ENCODE measurements at regions not wholly inside any gene's neighbourhood (a gene's known extent, or its start where the extent isn't known, plus 50 kb on each side); places are given as distances from the start of the nearest gene placed in this dataset.
A peak's percentile ranks its signal among the peaks of the same experiment; 100 is the strongest.

GRCh38 chr14:71242237-71242748, 335.0 kb downstream of the PCNX1 start:
- Histone ChIP-seq H2BK15ac (ENCODE audit: low read depth, poor library complexity, severe bottlenecking) (no peak overlapping the region), H2BK5ac (ENCODE audit: low read depth, low read length, poor library complexity, severe bottlenecking) (no peak overlapping the region), H3K36me3 (ENCODE audit: control insufficient read depth in 1 of 2, insufficient read depth in 2 of 2, low read depth in 1 of 2, low read length in 2 of 2) (no peaks in the 10 kb centered on the region), H3K27ac (ENCODE audit: low read length, poor library complexity, severe bottlenecking) (no peak overlapping the region), H2AFZ (ENCODE audit: low read depth, low read length) (no peak overlapping the region), H3K4me2 (ENCODE audit: low read length, poor library complexity, severe bottlenecking) (no peak overlapping the region), H3K14ac (ENCODE audit: low read length in 2 of 2) (peak overlapping the region in 1 of 2 experiments; percentile 46), H3K4ac (ENCODE audit: low read depth in 1 of 2, low read length in 2 of 2) (no peak overlapping the region), H3K79me1 (replicated peaks; ENCODE audit: low read length, poor library complexity, severe bottlenecking) (no peaks in the 10 kb centered on the region), H3K23ac (ENCODE audit: low read length in 2 of 2) (no peak overlapping the region), H2BK12ac (ENCODE audit: low read length in 2 of 2) (no peak overlapping the region), H3K4me1 (ENCODE audit: control insufficient read depth, insufficient read depth, low read depth, low read length) (no peaks in the 10 kb centered on the region), H3K27me3 (ENCODE audit: control insufficient read depth in 1 of 2, insufficient read depth in 1 of 2, low read length in 2 of 2) (peaks cover 0 to 9% of the 10 kb centered on the region in 2 experiments), H3K18ac (ENCODE audit: low read depth in 1 of 2, low read length in 2 of 2) (no peak overlapping the region), H3K9ac (ENCODE audit: low read length) (no peak overlapping the region), H3K4me3 (ENCODE audit: insufficient read depth in 1 of 2, low read depth in 1 of 2, low read length in 2 of 2) (no peak overlapping the region), H4K91ac (ENCODE audit: low read length) (no peak overlapping the region), H4K8ac (ENCODE audit: low read length) (no peak overlapping the region), H2AK5ac (ENCODE audit: low read length, severe bottlenecking) (no peak overlapping the region), H2BK120ac (ENCODE audit: low read depth, low read length) (no peak overlapping the region), H3K9me3 (ENCODE audit: control insufficient read depth, low read length) (no peaks in the 10 kb centered on the region)
- DNase-seq, result peak; percentile 41
- 27% methylated on average over 4 of the region's 4 CpGs for WGBS

GRCh38 chr14:71243697-71244096, 336.4 kb downstream of the PCNX1 start:
- H2BK15ac ChIP-seq (ENCODE audit: low read depth, poor library complexity, severe bottlenecking), result no peak overlapping the region
- no peak overlapping the region for H3K27ac ChIP-seq (ENCODE audit: low read length, poor library complexity, severe bottlenecking)
- H2BK12ac ChIP-seq (ENCODE audit: low read length in 2 of 2), result no peak overlapping the region
- H3K23ac ChIP-seq (ENCODE audit: low read length in 2 of 2), result no peak overlapping the region
- H3K4me3 ChIP-seq (ENCODE audit: insufficient read depth in 1 of 2, low read depth in 1 of 2, low read length in 2 of 2), result no peak overlapping the region
- no peak overlapping the region for H2AFZ ChIP-seq (ENCODE audit: low read depth, low read length)
- H3K18ac ChIP-seq (ENCODE audit: low read depth in 1 of 2, low read length in 2 of 2), result no peak overlapping the region
- no peak overlapping the region for H3K14ac ChIP-seq (ENCODE audit: low read length in 2 of 2)
- H4K91ac ChIP-seq (ENCODE audit: low read length), result no peak overlapping the region
- peaks cover 0 to 9% of the 10 kb centered on the region in 2 experiments for H3K27me3 ChIP-seq (ENCODE audit: control insufficient read depth in 1 of 2, insufficient read depth in 1 of 2, low read length in 2 of 2)
- H4K8ac ChIP-seq (ENCODE audit: low read length), result no peak overlapping the region
- H3K4me1 ChIP-seq (ENCODE audit: control insufficient read depth, insufficient read depth, low read depth, low read length), result no peaks in the 10 kb centered on the region
- H2AK5ac ChIP-seq (ENCODE audit: low read length, severe bottlenecking), result no peak overlapping the region
- no peaks in the 10 kb centered on the region for H3K79me1 ChIP-seq (replicated peaks; ENCODE audit: low read length, poor library complexity, severe bottlenecking)
- DNase-seq, result peak; percentile 9
- no peak overlapping the region for H2BK5ac ChIP-seq (ENCODE audit: low read depth, low read length, poor library complexity, severe bottlenecking)
- WGBS, result 80% methylated on average over 1 of the region's 1 CpG
- H3K9ac ChIP-seq (ENCODE audit: low read length), result no peak overlapping the region
- no peaks in the 10 kb centered on the region for H3K36me3 ChIP-seq (ENCODE audit: control insufficient read depth in 1 of 2, insufficient read depth in 2 of 2, low read depth in 1 of 2, low read length in 2 of 2)
- no peak overlapping the region for H3K4me2 ChIP-seq (ENCODE audit: low read length, poor library complexity, severe bottlenecking)
- H2BK120ac ChIP-seq (ENCODE audit: low read depth, low read length), result no peak overlapping the region
- H3K4ac ChIP-seq (ENCODE audit: low read depth in 1 of 2, low read length in 2 of 2), result no peak overlapping the region
- H3K9me3 ChIP-seq (ENCODE audit: control insufficient read depth, low read length), result no peaks in the 10 kb centered on the region

GRCh38 chr14:71244341-71244740, 337.1 kb downstream of the PCNX1 start:
- Histone ChIP-seq H3K27me3 (ENCODE audit: control insufficient read depth in 1 of 2, insufficient read depth in 1 of 2, low read length in 2 of 2) (peaks cover 0 to 9% of the 10 kb centered on the region in 2 experiments), H4K91ac (ENCODE audit: low read length) (no peak overlapping the region), H3K79me1 (replicated peaks; ENCODE audit: low read length, poor library complexity, severe bottlenecking) (no peaks in the 10 kb centered on the region), H2AFZ (ENCODE audit: low read depth, low read length) (no peak overlapping the region), H3K23ac (ENCODE audit: low read length in 2 of 2) (no peak overlapping the region), H3K4me2 (ENCODE audit: low read length, poor library complexity, severe bottlenecking) (no peak overlapping the region), H2BK120ac (ENCODE audit: low read depth, low read length) (no peak overlapping the region), H3K4ac (ENCODE audit: low read depth in 1 of 2, low read length in 2 of 2) (no peak overlapping the region), H3K9ac (ENCODE audit: low read length) (no peak overlapping the region), H3K4me3 (ENCODE audit: insufficient read depth in 1 of 2, low read depth in 1 of 2, low read length in 2 of 2) (no peak overlapping the region), H3K14ac (ENCODE audit: low read length in 2 of 2) (no peak overlapping the region), H2BK12ac (ENCODE audit: low read length in 2 of 2) (no peak overlapping the region), H3K9me3 (ENCODE audit: control insufficient read depth, low read length) (no peaks in the 10 kb centered on the region), H3K36me3 (ENCODE audit: control insufficient read depth in 1 of 2, insufficient read depth in 2 of 2, low read depth in 1 of 2, low read length in 2 of 2) (no peaks in the 10 kb centered on the region), H4K8ac (ENCODE audit: low read length) (no peak overlapping the region), H3K4me1 (ENCODE audit: control insufficient read depth, insufficient read depth, low read depth, low read length) (no peaks in the 10 kb centered on the region), H3K27ac (ENCODE audit: low read length, poor library complexity, severe bottlenecking) (no peak overlapping the region), H2BK5ac (ENCODE audit: low read depth, low read length, poor library complexity, severe bottlenecking) (no peak overlapping the region), H2AK5ac (ENCODE audit: low read length, severe bottlenecking) (no peak overlapping the region), H3K18ac (ENCODE audit: low read depth in 1 of 2, low read length in 2 of 2) (no peak overlapping the region), H2BK15ac (ENCODE audit: low read depth, poor library complexity, severe bottlenecking) (no peak overlapping the region)
- 68% methylated on average over 5 of the region's 5 CpGs for WGBS
- peak; percentile 15 for DNase-seq

GRCh38 chr14:71245659-71246361, 338.6 kb downstream of the PCNX1 start:
- H4K8ac ChIP-seq (ENCODE audit: low read length), result no peak overlapping the region
- no peak overlapping the region for H3K4me2 ChIP-seq (ENCODE audit: low read length, poor library complexity, severe bottlenecking)
- no peak overlapping the region for H3K9ac ChIP-seq (ENCODE audit: low read length)
- no peaks in the 10 kb centered on the region for H3K79me1 ChIP-seq (replicated peaks; ENCODE audit: low read length, poor library complexity, severe bottlenecking)
- H3K14ac ChIP-seq (ENCODE audit: low read length in 2 of 2), result no peak overlapping the region
- H2BK5ac ChIP-seq (ENCODE audit: low read depth, low read length, poor library complexity, severe bottlenecking), result no peak overlapping the region
- H2BK12ac ChIP-seq (ENCODE audit: low read length in 2 of 2), result no peak overlapping the region
- H4K91ac ChIP-seq (ENCODE audit: low read length), result no peak overlapping the region
- no peak overlapping the region for H3K23ac ChIP-seq (ENCODE audit: low read length in 2 of 2)
- H2AFZ ChIP-seq (ENCODE audit: low read depth, low read length), result no peak overlapping the region
- no peak overlapping the region for H3K4me3 ChIP-seq (ENCODE audit: insufficient read depth in 1 of 2, low read depth in 1 of 2, low read length in 2 of 2)
- no peaks in the 10 kb centered on the region for H3K9me3 ChIP-seq (ENCODE audit: control insufficient read depth, low read length)
- no peak overlapping the region for H2BK120ac ChIP-seq (ENCODE audit: low read depth, low read length)
- no peaks in the 10 kb centered on the region for H3K4me1 ChIP-seq (ENCODE audit: control insufficient read depth, insufficient read depth, low read depth, low read length)
- H2BK15ac ChIP-seq (ENCODE audit: low read depth, poor library complexity, severe bottlenecking), result no peak overlapping the region
- no peak overlapping the region for H2AK5ac ChIP-seq (ENCODE audit: low read length, severe bottlenecking)
- no peak overlapping the region for H3K4ac ChIP-seq (ENCODE audit: low read depth in 1 of 2, low read length in 2 of 2)
- WGBS, result 87% methylated on average over 5 of the region's 8 CpGs
- H3K18ac ChIP-seq (ENCODE audit: low read depth in 1 of 2, low read length in 2 of 2), result no peak overlapping the region
- peaks cover 0 to 4% of the 10 kb centered on the region in 2 experiments for H3K27me3 ChIP-seq (ENCODE audit: control insufficient read depth in 1 of 2, insufficient read depth in 1 of 2, low read length in 2 of 2)
- DNase-seq, result no peak
- no peak overlapping the region for H3K27ac ChIP-seq (ENCODE audit: low read length, poor library complexity, severe bottlenecking)
- no peaks in the 10 kb centered on the region for H3K36me3 ChIP-seq (ENCODE audit: control insufficient read depth in 1 of 2, insufficient read depth in 2 of 2, low read depth in 1 of 2, low read length in 2 of 2)

Data from mesenchymal stem cell (in vitro differentiated cells and primary cell).